ENCODE measurements at regions not wholly inside any gene's neighbourhood (a gene's known extent, or its start where the extent isn't known, plus 50 kb on each side); places are given as distances from the start of the nearest gene placed in this dataset.

DNA sequence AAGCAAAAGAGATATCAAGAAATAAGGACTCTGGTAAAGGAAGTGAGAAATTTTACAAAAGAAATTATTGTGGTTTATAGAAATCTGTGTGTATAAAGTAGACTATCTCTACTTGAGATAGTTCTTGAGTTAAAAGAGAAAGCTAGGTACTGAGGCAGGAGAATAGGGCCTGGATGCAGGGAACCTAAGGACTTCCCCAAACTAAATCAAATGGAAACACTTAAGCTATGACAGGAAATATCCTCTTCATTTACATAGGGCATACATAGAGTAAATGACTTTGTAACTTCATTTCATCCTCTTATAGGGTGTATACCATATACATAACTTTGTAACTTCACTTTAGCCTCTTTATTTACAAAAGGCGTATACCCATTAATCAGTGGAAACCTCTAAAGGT lies 219.2 kb upstream of the RGPD4 start:
- Histone ChIP-seq H3K27ac (no peak overlapping the region), H3K27me3 (ENCODE audit: insufficient read depth, low read depth) (no peaks in the 10 kb centered on the region), H3K4me2 (no peak overlapping the region), H3K79me2 (ENCODE audit: insufficient read depth, low read depth) (no peaks in the 10 kb centered on the region), H3K4me3 (IDR thresholded peaks at IDR 0.05; ENCODE audit: insufficient read depth, low read depth, low read length) (no peak overlapping the region), H2AFZ (ENCODE audit: low read depth) (no peak overlapping the region), H3K4me1 (ENCODE audit: low read depth, poor library complexity, severe bottlenecking) (no peaks in the 10 kb centered on the region), H4K20me1 (ENCODE audit: insufficient read depth) (no peaks in the 10 kb centered on the region), H3K9ac (no peak overlapping the region), H3K36me3 (ENCODE audit: insufficient read depth) (no peaks in the 10 kb centered on the region)
- TF ChIP-seq, protein P1, sequence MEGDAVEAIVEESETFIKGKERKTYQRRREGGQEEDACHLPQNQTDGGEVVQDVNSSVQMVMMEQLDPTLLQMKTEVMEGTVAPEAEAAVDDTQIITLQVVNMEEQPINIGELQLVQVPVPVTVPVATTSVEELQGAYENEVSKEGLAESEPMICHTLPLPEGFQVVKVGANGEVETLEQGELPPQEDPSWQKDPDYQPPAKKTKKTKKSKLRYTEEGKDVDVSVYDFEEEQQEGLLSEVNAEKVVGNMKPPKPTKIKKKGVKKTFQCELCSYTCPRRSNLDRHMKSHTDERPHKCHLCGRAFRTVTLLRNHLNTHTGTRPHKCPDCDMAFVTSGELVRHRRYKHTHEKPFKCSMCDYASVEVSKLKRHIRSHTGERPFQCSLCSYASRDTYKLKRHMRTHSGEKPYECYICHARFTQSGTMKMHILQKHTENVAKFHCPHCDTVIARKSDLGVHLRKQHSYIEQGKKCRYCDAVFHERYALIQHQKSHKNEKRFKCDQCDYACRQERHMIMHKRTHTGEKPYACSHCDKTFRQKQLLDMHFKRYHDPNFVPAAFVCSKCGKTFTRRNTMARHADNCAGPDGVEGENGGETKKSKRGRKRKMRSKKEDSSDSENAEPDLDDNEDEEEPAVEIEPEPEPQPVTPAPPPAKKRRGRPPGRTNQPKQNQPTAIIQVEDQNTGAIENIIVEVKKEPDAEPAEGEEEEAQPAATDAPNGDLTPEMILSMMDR (conservative IDR thresholded peaks at IDR 0.05; ENCODE audit: low read depth, low read length): no peak

DNA sequence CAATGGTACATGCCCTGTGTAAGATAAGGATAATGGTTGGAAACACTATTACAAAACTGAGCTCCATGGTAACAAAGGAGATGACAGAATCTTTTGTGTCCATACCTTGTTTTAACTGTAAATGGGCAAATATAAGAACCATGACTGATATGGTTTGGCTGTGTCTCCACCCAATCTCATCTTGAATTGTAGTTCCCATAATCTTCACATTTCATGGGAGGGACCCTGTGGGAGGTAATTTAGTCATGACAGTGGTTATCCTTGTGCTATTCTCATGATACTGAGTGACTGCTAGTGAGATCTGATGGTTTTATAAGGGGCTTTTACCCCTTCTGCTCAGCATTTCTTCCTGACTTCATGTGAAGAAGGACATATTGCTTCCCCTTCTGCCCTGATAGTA lies 211.7 kb upstream of the RGPD4 start:
- Histone ChIP-seq H3K4me1 (ENCODE audit: low read depth, poor library complexity, severe bottlenecking) (no peaks in the 10 kb centered on the region), H3K36me3 (ENCODE audit: insufficient read depth) (no peaks in the 10 kb centered on the region), H3K27ac (no peak overlapping the region), H2AFZ (ENCODE audit: low read depth) (no peak overlapping the region), H4K20me1 (ENCODE audit: insufficient read depth) (no peaks in the 10 kb centered on the region), H3K79me2 (ENCODE audit: insufficient read depth, low read depth) (no peaks in the 10 kb centered on the region), H3K4me3 (IDR thresholded peaks at IDR 0.05; ENCODE audit: insufficient read depth, low read depth, low read length) (no peak overlapping the region), H3K9ac (no peak overlapping the region), H3K4me2 (no peak overlapping the region), H3K27me3 (ENCODE audit: insufficient read depth, low read depth) (no peaks in the 10 kb centered on the region)
- TF ChIP-seq, protein P1 (conservative IDR thresholded peaks at IDR 0.05; ENCODE audit: low read depth, low read length): no peak

DNA sequence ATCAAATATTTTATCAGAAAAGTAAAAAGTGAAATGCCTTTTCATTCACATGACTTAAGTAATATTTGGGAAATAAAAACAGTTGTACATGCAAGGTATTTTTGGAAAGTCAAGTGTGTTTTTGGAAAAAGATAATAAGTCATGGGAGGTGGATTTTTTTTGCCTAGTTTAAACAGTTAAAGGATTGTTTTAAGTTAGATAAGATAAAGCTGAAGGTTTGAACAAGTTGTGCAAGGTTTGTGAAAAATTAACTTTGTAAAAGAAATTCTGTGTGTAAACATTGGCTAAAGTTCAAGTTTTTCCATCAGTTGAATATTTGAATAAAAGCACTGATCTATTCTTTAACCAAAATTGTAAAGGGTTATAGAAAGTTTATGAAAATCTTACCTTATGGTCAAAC lies 207.9 kb upstream of the RGPD4 start:
- H3K27me3 ChIP-seq (ENCODE audit: insufficient read depth, low read depth): no peaks in the 10 kb centered on the region
- no peak overlapping the region for H3K27ac ChIP-seq
- H3K4me3 ChIP-seq (IDR thresholded peaks at IDR 0.05; ENCODE audit: insufficient read depth, low read depth, low read length): no peak overlapping the region
- no peaks in the 10 kb centered on the region for H3K79me2 ChIP-seq (ENCODE audit: insufficient read depth, low read depth)
- H2AFZ ChIP-seq (ENCODE audit: low read depth): no peak overlapping the region
- H3K9ac ChIP-seq: no peak overlapping the region
- H4K20me1 ChIP-seq (ENCODE audit: insufficient read depth): no peaks in the 10 kb centered on the region
- no peaks in the 10 kb centered on the region for H3K4me1 ChIP-seq (ENCODE audit: low read depth, poor library complexity, severe bottlenecking)
- H3K36me3 ChIP-seq (ENCODE audit: insufficient read depth): no peaks in the 10 kb centered on the region
- H3K4me2 ChIP-seq: no peak overlapping the region
- TF ChIP-seq, protein P1 (conservative IDR thresholded peaks at IDR 0.05; ENCODE audit: low read depth, low read length): no peak

DNA sequence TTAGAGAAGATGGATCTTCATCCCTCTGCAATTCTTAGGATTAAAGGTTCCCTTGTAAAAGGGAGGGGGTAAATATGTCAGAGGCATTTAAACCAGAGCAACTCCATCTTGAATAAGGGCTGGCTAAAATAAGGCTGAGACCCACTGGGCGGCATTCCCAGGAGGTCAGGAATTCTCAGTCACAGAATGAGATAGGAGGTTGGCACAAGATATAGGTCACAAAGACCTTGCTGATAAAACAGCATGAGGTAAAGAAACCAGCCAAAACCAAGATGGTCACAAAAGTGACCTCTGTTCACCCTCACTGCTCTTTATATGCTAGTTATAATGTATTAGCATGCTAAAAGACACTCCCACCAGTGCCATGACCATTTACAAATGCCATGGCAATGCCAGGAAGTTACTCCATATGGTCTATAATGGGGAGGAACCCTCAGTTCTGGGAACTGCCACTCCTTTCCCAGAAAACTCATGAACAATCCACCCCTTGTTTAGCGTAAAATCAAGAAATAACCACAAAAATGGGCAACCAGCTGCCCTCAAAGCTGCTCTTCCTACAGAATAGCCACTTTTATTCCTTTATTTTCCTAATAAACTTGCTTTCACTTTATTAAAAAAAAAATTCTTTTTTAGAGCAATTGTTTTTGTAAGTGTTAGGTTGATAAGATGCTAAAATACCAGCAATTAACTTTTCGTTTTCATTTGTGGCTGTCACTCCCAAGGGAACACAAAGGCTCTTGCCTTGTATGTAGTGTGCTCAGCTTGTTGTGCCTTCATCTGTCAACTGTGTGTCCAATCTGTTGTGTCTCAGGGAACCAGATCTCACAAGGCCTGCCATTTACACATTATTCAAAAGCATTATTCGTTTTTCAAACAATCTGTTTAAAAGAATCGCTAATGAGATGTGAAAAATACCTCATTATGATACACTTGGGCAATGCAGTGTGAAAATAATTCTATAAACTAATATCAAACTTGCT lies 205.2 kb upstream of the RGPD4 start:
- no peak overlapping the region for H3K27ac ChIP-seq
- H4K20me1 ChIP-seq (ENCODE audit: insufficient read depth): no peaks in the 10 kb centered on the region
- H3K27me3 ChIP-seq (ENCODE audit: insufficient read depth, low read depth): no peaks in the 10 kb centered on the region
- H3K4me1 ChIP-seq (ENCODE audit: low read depth, poor library complexity, severe bottlenecking): no peaks in the 10 kb centered on the region
- no peak overlapping the region for H2AFZ ChIP-seq (ENCODE audit: low read depth)
- no peaks in the 10 kb centered on the region for H3K36me3 ChIP-seq (ENCODE audit: insufficient read depth)
- H3K4me2 ChIP-seq: no peak overlapping the region
- no peak overlapping the region for H3K4me3 ChIP-seq (IDR thresholded peaks at IDR 0.05; ENCODE audit: insufficient read depth, low read depth, low read length)
- TF ChIP-seq, protein P1 (conservative IDR thresholded peaks at IDR 0.05; ENCODE audit: low read depth, low read length): no peak
- no peak overlapping the region for H3K9ac ChIP-seq
- no peaks in the 10 kb centered on the region for H3K79me2 ChIP-seq (ENCODE audit: insufficient read depth, low read depth)
